SU-DHL-6 (cell line): ENCODE measurements at regions not wholly inside any gene's neighbourhood (a gene's known extent, or its start where the extent isn't known, plus 50 kb on each side); places are given as distances from the start of the nearest gene placed in this dataset.
A peak's percentile ranks its signal among the peaks of the same experiment; 100 is the strongest.

Experiments
- H2AFZ ChIP-seq: fragments of 200-600 bp; sonication (generic); 2 replicates; pipeline ENCODE4 v1.6.1; 2014; ENCODE audit warnings: low read depth, mild to moderate bottlenecking, moderate library complexity, mixed read lengths, antibody characterized with exemption, low read length; ENCODE audit not compliant: severe bottlenecking
- H3F3A ChIP-seq: fragments of 200-600 bp; shearing (Covaris generic); 2 replicates; pipeline ENCODE4 v1.6.0; 2016; ENCODE audit warnings: antibody characterized with exemption, mild to moderate bottlenecking; ENCODE audit not compliant: insufficient read depth
- H3K27ac ChIP-seq: fragments of 200-600 bp; sonication (generic); 2 replicates; pipeline ENCODE4 v1.5.1; 2016; ENCODE audit warnings: low read depth, mild to moderate bottlenecking, low read length, moderate library complexity, mixed read lengths
- H3K27me3 ChIP-seq: fragments of 200-600 bp; sonication (generic), shearing (Covaris generic); 2 replicates; pipeline ENCODE4 v1.6.0; 2014; ENCODE audit warnings: mild to moderate bottlenecking, low read length
- H3K36me3 ChIP-seq: fragments of 200-600 bp; sonication (generic); 2 replicates; pipeline ENCODE4 v1.6.1; 2014; ENCODE audit warnings: mild to moderate bottlenecking, low read length, mixed read lengths
- H3K4me2 ChIP-seq: fragments of 300-600, 200-600 bp; shearing (Covaris generic), sonication (generic); 2 replicates; pipeline ENCODE4 v1.6.0; 2014; ENCODE audit warnings: low read length, low read depth, mild to moderate bottlenecking; ENCODE audit not compliant: poor library complexity, severe bottlenecking
- H3K4me3 ChIP-seq: fragments of 200-600 bp; sonication (generic); 2 replicates; pipeline ENCODE4 v1.5.1; 2014; ENCODE audit warnings: antibody characterized with exemption, low read length, mild to moderate bottlenecking, mixed read lengths; ENCODE audit not compliant: insufficient read depth, poor library complexity, severe bottlenecking
- H3K79me2 ChIP-seq: fragments of 200-600 bp; sonication (generic); 2 replicates; pipeline ENCODE4 v1.6.1; 2014; ENCODE audit warnings: mild to moderate bottlenecking, low read length, moderate library complexity; ENCODE audit not compliant: insufficient read depth
- H3K9ac ChIP-seq: fragments of 200-600 bp; sonication (generic); 2 replicates; pipeline ENCODE4 v1.7.0; 2014; ENCODE audit warnings: mild to moderate bottlenecking, low read length
- H3K9me2 ChIP-seq: fragments of 200-600 bp; sonication (generic); replicated peaks from 2 replicates; pipeline ENCODE4 v1.6.1; 2014; ENCODE audit warnings: low read length; ENCODE audit not compliant: insufficient read depth
- H3K9me3 ChIP-seq: fragments of 200-600 bp; sonication (generic); 2 replicates; pipeline ENCODE4 v1.6.1; 2014; ENCODE audit warnings: low read length, mixed read lengths; ENCODE audit not compliant: insufficient read depth
- H4K20me1 ChIP-seq: fragments of 200-600 bp; sonication (generic); 2 replicates; pipeline ENCODE4 v1.6.1; 2014; ENCODE audit warnings: low read depth, mild to moderate bottlenecking, antibody characterized with exemption, low read length, moderate library complexity, mixed read lengths
- CTCF ChIP-seq: fragments of 200-600 bp; sonication (generic); IDR thresholded peaks from one replicate; pipeline ENCODE4 v1.5.1; 2017; ENCODE audit warnings: antibody characterized with exemption, mild to moderate bottlenecking, low read length, moderate library complexity; ENCODE audit not compliant: insufficient read depth, poor library complexity, severe bottlenecking
- EZH2phosphoT487 ChIP-seq: fragments of 200-600 bp; sonication (generic), shearing (Covaris generic); conservative IDR thresholded peaks from 2 replicates; pipeline ENCODE4 v1.6.1; 2018; ENCODE audit warnings: mild to moderate bottlenecking, antibody characterized with exemption, low read length, moderate library complexity, mixed read lengths

- Histone ChIP-seq H3K27me3 (no peaks in the 10 kb centered on the region), H2AFZ (no peak overlapping the region), H3K36me3 (no peaks in the 10 kb centered on the region), H3K9me2 (no peaks in the 10 kb centered on the region), H3K9ac (no peak overlapping the region), H4K20me1 (no peaks in the 10 kb centered on the region), H3K4me3 (no peak overlapping the region), H3K4me2 (no peak overlapping the region), H3K9me3 (no peaks in the 10 kb centered on the region), H3K79me2 (no peaks in the 10 kb centered on the region), H3K27ac (no peak overlapping the region), H3F3A (no peaks in the 10 kb centered on the region)
- TF ChIP-seq CTCF (peak; percentile 77), EZH2phosphoT487 (no peak)
Observed at GRCh38 chr19:32224371-32225244, 120.8 kb upstream of the ZNF507 start.

GRCh38 chr19:32227561-32228165, 117.7 kb upstream of the ZNF507 start:
- Histone ChIP-seq H3K36me3 (no peaks in the 10 kb centered on the region), H4K20me1 (no peaks in the 10 kb centered on the region), H2AFZ (no peak overlapping the region), H3K27ac (no peak overlapping the region), H3K79me2 (no peaks in the 10 kb centered on the region), H3K9me2 (no peaks in the 10 kb centered on the region), H3K9ac (no peak overlapping the region), H3F3A (no peaks in the 10 kb centered on the region), H3K4me3 (no peak overlapping the region), H3K4me2 (no peak overlapping the region), H3K9me3 (no peaks in the 10 kb centered on the region), H3K27me3 (no peaks in the 10 kb centered on the region)
- TF ChIP-seq EZH2phosphoT487, result no peak
- TF ChIP-seq CTCF, result no peak

- TF ChIP-seq EZH2phosphoT487 (no peak), CTCF (no peak)
- H3K4me2 ChIP-seq, result no peak overlapping the region
- no peaks in the 10 kb centered on the region for H3K27me3 ChIP-seq
- H3K36me3 ChIP-seq, result no peaks in the 10 kb centered on the region
- H3K79me2 ChIP-seq, result no peaks in the 10 kb centered on the region
- H3K9ac ChIP-seq, result no peak overlapping the region
- no peaks in the 10 kb centered on the region for H3K9me2 ChIP-seq
- H3K9me3 ChIP-seq, result no peaks in the 10 kb centered on the region
- H3K4me3 ChIP-seq, result no peak overlapping the region
- no peak overlapping the region for H2AFZ ChIP-seq
- H3F3A ChIP-seq, result no peaks in the 10 kb centered on the region
- H4K20me1 ChIP-seq, result no peaks in the 10 kb centered on the region
- H3K27ac ChIP-seq, result no peak overlapping the region
Observed at GRCh38 chr19:32230441-32230840, 115.0 kb upstream of the ZNF507 start.
